H1 (cell line): ENCODE measurements at regions not wholly inside any gene's neighbourhood (a gene's known extent, or its start where the extent isn't known, plus 50 kb on each side); places are given as distances from the start of the nearest gene placed in this dataset.

Source experiments
- CTCF ChIA-PET: fragments of 300-600 bp; sonication (Branson Sonifier 250); formaldehyde crosslinking; loops from one replicate; lab custom pipeline; 2021; ENCODE audit not compliant: partially characterized antibody; lab: Charles Lee
- POLR2A ChIA-PET: fragments of 300-600 bp; sonication (Branson Sonifier 250); formaldehyde crosslinking; loops from one replicate; lab custom pipeline; 2021; ENCODE audit warnings: inconsistent platforms; ENCODE audit not compliant: partially characterized antibody; lab: Charles Lee
- DNase-seq, 2 experiments: peaks; one replicate each; pipeline versions ENCODE4 v3.0.0 to v3.0.0-alpha.2; 2010 to 2022; ENCODE audit warnings: low spot score in 2 of 2, low read depth in 1 of 2, mixed read lengths in 1 of 2
- FAIRE-seq: peaks from 2 replicates; lab custom pipeline; 2011; peaks lifted over from hg19 to GRCh38; lab: Jason Lieb, UNC
- H2AFZ ChIP-seq: 2 replicates; pipeline ENCODE4 v1.8.1; 2012; ENCODE audit warnings: low read length, inconsistent platforms
- H2AK5ac ChIP-seq: 2 replicates; pipeline ENCODE4 v1.6.1; 2013; ENCODE audit warnings: low read depth, low read length
- H2BK120ac ChIP-seq: replicated peaks from 2 replicates; pipeline ENCODE3; 2013; ENCODE audit warnings: low read depth, low read length, inconsistent platforms
- H2BK12ac ChIP-seq: 2 replicates; pipeline ENCODE4 v1.6.1; 2013; ENCODE audit warnings: low read depth, low read length
- H2BK15ac ChIP-seq: 2 replicates; pipeline ENCODE4 v1.6.1; 2013; ENCODE audit warnings: low read length
- H2BK20ac ChIP-seq: 2 replicates; pipeline ENCODE4 v1.6.1; 2013; ENCODE audit warnings: low read length
- H2BK5ac ChIP-seq: 2 replicates; pipeline ENCODE4 v1.6.1; 2013; ENCODE audit warnings: low read depth, low read length
- H3K14ac ChIP-seq: 2 replicates; pipeline ENCODE4 v1.6.1; 2013; ENCODE audit warnings: inconsistent platforms; ENCODE audit not compliant: insufficient read length
- H3K18ac ChIP-seq: 2 replicates; pipeline ENCODE4 v1.6.1; 2013; ENCODE audit warnings: low read length; ENCODE audit errors: extremely low read depth
- H3K23ac ChIP-seq: 2 replicates; pipeline ENCODE4 v1.6.1; 2013; ENCODE audit warnings: inconsistent platforms; ENCODE audit not compliant: insufficient read length
- H3K23me2 ChIP-seq: 2 replicates; pipeline ENCODE4 v1.6.1; 2013; ENCODE audit warnings: low read depth, low read length
- H3K27ac ChIP-seq: 2 replicates; pipeline ENCODE4 v1.6.1; 2011; ENCODE audit warnings: low read depth, low read length, inconsistent platforms
- H3K27me3 ChIP-seq, 4 experiments: replicated peaks in 1 of 4; 1 replicate in 1 of 4; 2 replicates in 3 of 4; pipeline versions ENCODE4 v1.6.1 to v1.8.1; 2011 to 2013; ENCODE audit warnings: low read length in 3 of 4, mild to moderate bottlenecking in 3 of 4, inconsistent platforms in 2 of 4, mixed read lengths in 2 of 4, moderate library complexity in 1 of 4; ENCODE audit not compliant: control insufficient read depth in 3 of 4, insufficient read depth in 3 of 4; ENCODE audit errors: extremely low read depth in 1 of 4
- H3K36me3 ChIP-seq, 4 experiments: 2 replicates each; pipeline versions ENCODE4 v1.6.1 to v1.8.1; 2011 to 2013; ENCODE audit warnings: mild to moderate bottlenecking in 4 of 4, low read length in 3 of 4, moderate library complexity in 2 of 4, control low read depth in 1 of 4, inconsistent platforms in 1 of 4; ENCODE audit not compliant: insufficient read depth in 4 of 4, control insufficient read depth in 2 of 4
- H3K4ac ChIP-seq: replicated peaks from 2 replicates; pipeline ENCODE3; 2013; ENCODE audit warnings: low read length, low read depth, mixed read lengths, inconsistent platforms; ENCODE audit not compliant: insufficient read length
- H3K4me1 ChIP-seq, 4 experiments: replicated peaks in 1 of 4; 1 replicate in 1 of 4; 2 replicates in 3 of 4; pipeline versions ENCODE4 v1.6.1 to v1.8.1; 2011 to 2013; ENCODE audit warnings: low read length in 3 of 4, inconsistent platforms in 2 of 4, mixed read lengths in 1 of 4; ENCODE audit not compliant: insufficient read depth in 4 of 4, control insufficient read depth in 3 of 4
- H3K4me2 ChIP-seq, 2 experiments: 2 replicates each; pipeline versions ENCODE4 v1.6.1 to v1.8.1; 2011 to 2013; ENCODE audit warnings: low read depth in 2 of 2, low read length in 2 of 2, control low read depth in 1 of 2, inconsistent platforms in 1 of 2, mild to moderate bottlenecking in 1 of 2; ENCODE audit not compliant: insufficient read depth in 1 of 2
- H3K4me3 ChIP-seq, 4 experiments: fragments of 200-600, 300-600 bp in 1 of 4; sonication (generic), shearing (Covaris generic), sonication (Bioruptor Twin) in 1 of 4; 2 replicates each; pipeline versions ENCODE4 v1.5.1 to v1.8.1; 2011 to 2016; ENCODE audit warnings: low read length in 4 of 4, low read depth in 3 of 4, control low read depth in 2 of 4, inconsistent platforms in 2 of 4, mild to moderate bottlenecking in 2 of 4, mixed read lengths in 1 of 4, moderate library complexity in 1 of 4; ENCODE audit not compliant: insufficient read depth in 2 of 4; ENCODE audit errors: extremely low read depth in 1 of 4
- H3K56ac ChIP-seq: replicated peaks from 2 replicates; pipeline ENCODE3; 2013; ENCODE audit warnings: low read depth, mild to moderate bottlenecking, mixed read lengths, low read length, inconsistent platforms; ENCODE audit not compliant: insufficient read length
- H3K79me1 ChIP-seq: 2 replicates; pipeline ENCODE4 v1.6.1; 2013; ENCODE audit warnings: low read depth, low read length, control low read depth
- H3K79me2 ChIP-seq, 2 experiments: 2 replicates each; pipeline versions ENCODE4 v1.6.1 to v1.8.1; 2012 to 2013; ENCODE audit warnings: low read length in 2 of 2, mild to moderate bottlenecking in 2 of 2, inconsistent platforms in 1 of 2; ENCODE audit not compliant: insufficient read depth in 2 of 2, control insufficient read depth in 1 of 2
- H3K9ac ChIP-seq, 4 experiments: replicated peaks in 1 of 4; 1 replicate in 1 of 4; 2 replicates in 3 of 4; pipeline versions ENCODE4 v1.6.1 to v1.8.1; 2011 to 2013; ENCODE audit warnings: low read depth in 3 of 4, low read length in 3 of 4, control low read depth in 2 of 4, mild to moderate bottlenecking in 2 of 4, moderate library complexity in 2 of 4, inconsistent platforms in 1 of 4; ENCODE audit errors: extremely low read depth in 1 of 4
- H3K9me3 ChIP-seq, 2 experiments: 2 replicates each; pipeline versions ENCODE4 v1.6.1 to v1.8.1; 2012 to 2013; ENCODE audit warnings: mild to moderate bottlenecking in 2 of 2, moderate library complexity in 2 of 2, control low read depth in 1 of 2, inconsistent platforms in 1 of 2, low read depth in 1 of 2, low read length in 1 of 2, mixed read lengths in 1 of 2; ENCODE audit not compliant: insufficient read depth in 2 of 2
- H4K20me1 ChIP-seq, 2 experiments: replicated peaks in 1 of 2; 2 replicates each; pipeline versions ENCODE3 to v1.8.1; 2011 to 2013; ENCODE audit warnings: inconsistent platforms in 2 of 2, low read length in 2 of 2, mild to moderate bottlenecking in 1 of 2; ENCODE audit not compliant: insufficient read depth in 2 of 2, control insufficient read depth in 1 of 2
- H4K5ac ChIP-seq: 2 replicates; pipeline ENCODE4 v1.6.1; 2013; ENCODE audit warnings: low read length, low read depth, mixed read lengths, inconsistent platforms; ENCODE audit not compliant: insufficient read length
- H4K8ac ChIP-seq: 2 replicates; pipeline ENCODE4 v1.8.0; 2013; ENCODE audit warnings: mild to moderate bottlenecking, moderate library complexity, low read length, inconsistent platforms; ENCODE audit not compliant: insufficient read depth; ENCODE audit errors: extremely low read depth
- H4K91ac ChIP-seq: replicated peaks from 2 replicates; pipeline ENCODE3; 2013; ENCODE audit warnings: low read length, mixed read lengths, inconsistent platforms; ENCODE audit not compliant: insufficient read length
- BACH1 ChIP-seq: IDR thresholded peaks from 2 replicates; pipeline ENCODE4 v1.6.1; 2012; ENCODE audit warnings: low read length, improper control_type of control experiment
- CBX5 ChIP-seq: fragments of 300-800, 300-1000 bp; sonication (generic); IDR thresholded peaks from 2 replicates; pipeline ENCODE4 v1.7.1; 2016; ENCODE audit warnings: antibody characterized with exemption, low read length, low read depth
- CBX8 ChIP-seq: fragments of 300-800, 300-1000 bp; sonication (generic); IDR thresholded peaks from 2 replicates; pipeline ENCODE4 v1.7.1; 2016; ENCODE audit warnings: low read depth, low read length, borderline replicate concordance
- HDAC6 ChIP-seq: IDR thresholded peaks from one replicate; pipeline ENCODE4 v1.7.1; 2012; ENCODE audit warnings: low read depth, mild to moderate bottlenecking, inconsistent platforms, low read length, moderate library complexity
- MAFK ChIP-seq: IDR thresholded peaks from 2 replicates; pipeline ENCODE4 v1.6.1; 2012; ENCODE audit warnings: low read depth, mild to moderate bottlenecking, improper control_type of control experiment, low read length
- NRF1 ChIP-seq: IDR thresholded peaks from 2 replicates; pipeline ENCODE4 v1.6.1; 2011; ENCODE audit warnings: mild to moderate bottlenecking, low read depth, low read length, improper control_type of control experiment
- RNF2 ChIP-seq: fragments of 200-900, 300-1000 bp; sonication (generic); IDR thresholded peaks from 2 replicates; pipeline ENCODE4 v1.7.1; 2016; ENCODE audit warnings: borderline replicate concordance, low read depth, mild to moderate bottlenecking, antibody characterized with exemption, low read length; ENCODE audit not compliant: poor library complexity, severe bottlenecking; ENCODE audit errors: missing control alignments
- RXRA ChIP-seq: IDR thresholded peaks from 2 replicates; pipeline ENCODE4 v1.6.1; 2011; ENCODE audit warnings: low read depth, mild to moderate bottlenecking, low read length, moderate library complexity; ENCODE audit not compliant: insufficient read depth
- SP1 ChIP-seq: IDR thresholded peaks from 2 replicates; pipeline ENCODE4 v1.6.1; 2011; ENCODE audit warnings: low read depth, low read length
- TAF1 ChIP-seq: IDR thresholded peaks from 2 replicates; pipeline ENCODE4 v1.6.1; 2011; ENCODE audit warnings: mild to moderate bottlenecking, low read depth, low read length
- TAF7 ChIP-seq: optimal IDR thresholded peaks from 2 replicates; pipeline ENCODE3; 2011; ENCODE audit warnings: low read depth, mild to moderate bottlenecking, inconsistent platforms, low read length, moderate library complexity, borderline replicate concordance
- TCF12 ChIP-seq: IDR thresholded peaks from 2 replicates; pipeline ENCODE4 v1.6.1; 2011; ENCODE audit warnings: low read depth, mild to moderate bottlenecking, low read length
- YY1 ChIP-seq: IDR thresholded peaks from 2 replicates; pipeline ENCODE4 v1.6.1; 2011; ENCODE audit warnings: low read depth, mild to moderate bottlenecking, low read length
- ZNF274 ChIP-seq: IDR thresholded peaks from 2 replicates; pipeline ENCODE4 v1.7.0; 2012; ENCODE audit warnings: low read length, borderline replicate concordance; ENCODE audit errors: extremely low read depth
- TF ChIP-seq, protein P1 (sequence below): IDR thresholded peaks from 2 replicates; pipeline ENCODE4 v1.6.1; 2012; ENCODE audit warnings: inconsistent platforms
- TF ChIP-seq, protein P2 (sequence below): IDR thresholded peaks from 2 replicates; pipeline ENCODE4 v1.6.1; 2011; ENCODE audit warnings: low read depth, mild to moderate bottlenecking, low read length; ENCODE audit not compliant: insufficient read depth

DNA sequence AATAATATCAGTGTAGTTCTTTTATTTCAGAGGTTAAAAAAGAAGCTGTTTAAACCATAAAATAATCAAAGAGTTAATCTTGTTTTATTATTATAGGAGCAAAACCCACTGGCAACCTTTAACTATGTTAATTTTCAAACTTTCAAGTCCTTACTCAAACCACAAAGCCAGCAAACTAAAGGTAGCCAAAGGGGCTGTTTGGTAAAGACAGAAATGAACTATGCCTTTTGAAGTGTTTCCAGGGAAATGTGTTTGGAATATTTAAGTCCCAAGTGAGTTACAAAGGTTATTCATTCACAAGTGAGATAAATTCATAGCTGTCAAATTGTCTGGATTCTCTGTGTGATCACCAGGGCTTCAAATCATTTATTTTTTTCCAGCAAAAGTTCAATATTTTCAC, 264.7 kb downstream of the MZT1 start:
- Histone ChIP-seq H2BK12ac (no peak overlapping the region), H3K23me2 (no peaks in the 10 kb centered on the region), H3K79me2 (no peaks in the 10 kb centered on the region), H3K14ac (no peak overlapping the region), H3K79me1 (no peaks in the 10 kb centered on the region), H3K4me1 (peaks cover 0 to 2% (median 0%) of the 10 kb centered on the region in 4 experiments; a peak in 2 of 7 replicates), H3K4ac (no peak overlapping the region), H4K20me1 (no peaks in the 10 kb centered on the region), H3K4me3 (no peak overlapping the region), H3K4me2 (no peak overlapping the region), H3K36me3 (no peaks in the 10 kb centered on the region), H3K23ac (no peak overlapping the region), H4K8ac (no peak overlapping the region), H3K27ac (no peak overlapping the region), H2BK5ac (no peak overlapping the region), H2AFZ (no peak overlapping the region), H2BK20ac (no peak overlapping the region), H3K9me3 (no peaks in the 10 kb centered on the region), H3K56ac (no peak overlapping the region), H4K91ac (no peak overlapping the region), H2BK120ac (no peak overlapping the region), H3K18ac (no peak overlapping the region), H2AK5ac (no peak overlapping the region), H4K5ac (no peak overlapping the region), H3K27me3 (no peaks in the 10 kb centered on the region), H3K9ac (no peak overlapping the region), H2BK15ac (no peak overlapping the region)
- ChIA-PET POLR2A (no interaction called here), CTCF (no interaction called here)
- no peak for DNase-seq
- no peak for FAIRE-seq
- TF ChIP-seq YY1 (no peak), SP1 (no peak), RNF2 (no peak), ZNF274 (no peak), CBX5 (no peak), TAF7 (no peak), HDAC6 (no peak), TAF1 (no peak), MAFK (no peak), RXRA (no peak), CBX8 (no peak), TCF12 (no peak), NRF1 (no peak), BACH1 (no peak)
- TF ChIP-seq, protein P1, sequence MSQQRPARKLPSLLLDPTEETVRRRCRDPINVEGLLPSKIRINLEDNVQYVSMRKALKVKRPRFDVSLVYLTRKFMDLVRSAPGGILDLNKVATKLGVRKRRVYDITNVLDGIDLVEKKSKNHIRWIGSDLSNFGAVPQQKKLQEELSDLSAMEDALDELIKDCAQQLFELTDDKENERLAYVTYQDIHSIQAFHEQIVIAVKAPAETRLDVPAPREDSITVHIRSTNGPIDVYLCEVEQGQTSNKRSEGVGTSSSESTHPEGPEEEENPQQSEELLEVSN, result no peak
- TF ChIP-seq, protein P2, sequence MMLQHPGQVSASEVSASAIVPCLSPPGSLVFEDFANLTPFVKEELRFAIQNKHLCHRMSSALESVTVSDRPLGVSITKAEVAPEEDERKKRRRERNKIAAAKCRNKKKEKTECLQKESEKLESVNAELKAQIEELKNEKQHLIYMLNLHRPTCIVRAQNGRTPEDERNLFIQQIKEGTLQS, result no peak
